LoVo (cell line): ENCODE measurements at regions not wholly inside any gene's neighbourhood (a gene's known extent, or its start where the extent isn't known, plus 50 kb on each side); places are given as distances from the start of the nearest gene placed in this dataset.
"Not testable (repeated sequence)": the region's sequence is repeated elsewhere in the genome, so short reads cannot be mapped to it uniquely, and the experiment has no call there.

Source experiments
- DNase-seq: peaks from one replicate; pipeline ENCODE4 v3.0.0-alpha.2; 2016; ENCODE audit warnings: low spot score

DNA sequence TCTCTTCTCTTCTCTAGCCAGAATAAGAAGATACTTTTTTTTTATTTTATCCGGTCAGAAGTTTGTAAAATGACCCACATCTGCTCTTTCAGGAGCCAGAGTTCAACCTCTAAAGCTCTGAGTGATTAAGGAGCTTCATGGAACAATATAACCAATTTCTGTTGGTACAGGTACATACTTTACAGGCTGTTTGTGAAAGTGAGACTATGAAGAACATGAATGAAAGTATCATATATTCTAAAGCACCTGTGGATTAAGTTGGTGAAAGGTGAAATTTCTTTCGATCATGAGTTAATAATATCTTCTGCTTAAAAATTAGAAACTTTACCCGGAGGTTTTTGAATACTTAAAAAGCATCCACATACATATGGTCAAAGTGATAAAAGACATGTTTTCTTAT, 65.2 kb downstream of the DMRT2 start:
- no peak for DNase-seq

DNA sequence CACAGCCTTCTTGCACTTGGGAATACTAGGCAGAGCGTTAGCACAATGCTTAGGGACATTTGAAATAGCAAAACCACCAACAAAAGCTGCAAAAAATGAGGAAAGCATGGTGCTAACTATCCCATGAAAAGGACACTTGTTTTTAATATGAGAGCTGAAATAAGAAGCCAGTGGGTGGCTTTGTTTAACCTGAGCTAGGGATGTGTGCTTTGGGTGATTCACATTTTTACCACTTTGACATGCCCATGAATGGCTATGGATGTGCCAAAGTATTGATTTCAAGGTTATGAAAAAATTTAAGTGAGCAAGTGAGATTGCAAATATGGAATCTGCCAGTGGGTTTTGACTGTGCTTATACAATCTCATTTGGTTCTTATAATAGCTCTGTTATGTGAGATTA, 67.3 kb downstream of the DMRT2 start:
- DNase-seq: no peak

DNA sequence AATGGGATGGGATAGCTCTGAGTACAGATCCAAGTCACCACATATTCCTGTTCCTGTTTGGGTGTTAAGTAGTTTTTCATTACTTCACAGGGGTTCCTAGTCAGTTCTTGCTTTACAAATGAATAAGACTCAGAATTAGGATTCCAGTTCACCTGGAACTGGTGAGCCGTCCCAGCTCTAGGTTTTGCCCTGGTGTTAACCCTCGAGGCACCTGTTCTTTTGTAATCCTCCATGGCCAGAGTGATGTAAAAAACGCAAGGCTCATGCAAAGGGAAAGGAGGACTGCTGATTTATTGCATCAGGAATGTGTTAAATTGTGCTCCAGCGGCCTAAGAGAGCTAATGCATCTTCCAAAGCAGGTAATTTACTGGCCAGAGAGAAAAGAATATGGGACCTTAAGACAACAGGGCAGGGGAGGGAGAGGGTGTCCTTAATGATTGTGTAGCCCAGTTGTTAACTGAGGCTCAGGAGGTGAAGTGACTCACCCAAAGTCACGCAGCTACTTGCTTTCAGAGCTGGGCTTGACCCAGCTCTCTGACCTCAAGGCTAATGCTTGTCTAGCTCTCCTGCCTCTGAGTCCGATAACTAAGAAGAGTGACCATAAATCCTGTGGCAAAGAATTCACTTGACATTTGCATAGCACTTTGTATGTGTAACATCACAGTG, 70.5 kb downstream of the DMRT2 start:
- DNase-seq: no peak

DNA sequence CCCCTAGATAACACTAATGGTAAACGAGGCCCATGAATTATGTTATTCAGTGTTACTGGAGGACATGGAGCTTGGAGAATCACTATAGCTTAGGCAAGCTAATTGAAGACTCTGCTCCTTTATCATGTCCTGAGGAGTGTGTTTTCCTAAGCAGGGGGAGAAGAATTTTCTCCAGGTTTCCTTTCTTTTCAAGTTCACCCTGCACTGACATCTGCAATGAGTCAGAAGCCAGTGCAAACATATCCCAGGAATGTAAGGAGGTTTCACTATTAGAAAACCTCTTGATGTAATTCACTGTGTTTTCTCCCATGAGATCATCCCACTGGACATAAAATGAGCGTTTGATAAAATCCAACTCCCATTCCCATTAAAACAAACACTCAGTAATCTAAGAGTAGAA, 75.6 kb downstream of the DMRT2 start:
- no peak for DNase-seq

DNA sequence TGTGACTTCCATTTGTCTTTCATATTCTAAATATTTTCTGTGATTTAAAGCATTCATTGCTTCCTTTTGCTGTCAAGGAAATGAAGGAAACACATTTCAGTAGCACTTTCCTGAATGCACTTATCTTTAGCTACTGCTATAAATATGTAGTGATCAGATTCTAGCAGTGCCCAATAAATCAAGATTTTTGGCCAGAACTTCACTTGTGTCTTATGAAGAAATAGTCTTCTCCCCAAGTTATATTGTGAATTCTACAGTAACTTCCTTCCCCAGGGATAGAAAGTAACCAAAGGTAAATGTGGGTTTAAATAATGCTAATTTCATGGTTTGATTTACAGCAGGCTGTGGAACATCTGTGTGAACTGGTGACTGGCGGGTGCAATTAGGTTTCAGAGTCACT, 77.9 kb downstream of the DMRT2 start:
- no peak for DNase-seq

DNA sequence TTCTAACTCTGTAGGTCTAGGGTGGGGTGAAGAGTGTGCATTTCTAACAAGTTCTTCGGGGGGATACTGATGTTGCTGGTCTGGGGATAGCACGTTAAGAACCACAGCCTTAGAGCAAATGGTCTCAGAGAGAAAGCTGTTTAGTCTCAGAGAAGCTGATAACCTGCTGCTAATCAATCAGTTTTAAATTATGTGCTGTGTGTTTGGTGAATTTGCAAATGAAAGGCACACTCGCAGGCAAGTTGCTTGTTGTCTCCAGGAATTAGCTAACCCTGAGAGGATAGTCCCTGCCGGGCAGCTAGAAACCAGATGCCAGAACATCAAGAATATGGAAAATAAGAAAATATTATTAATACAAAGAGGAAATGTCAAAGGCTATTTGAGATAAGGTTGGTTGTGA, 79.2 kb downstream of the DMRT2 start:
- DNase-seq: no peak

DNA sequence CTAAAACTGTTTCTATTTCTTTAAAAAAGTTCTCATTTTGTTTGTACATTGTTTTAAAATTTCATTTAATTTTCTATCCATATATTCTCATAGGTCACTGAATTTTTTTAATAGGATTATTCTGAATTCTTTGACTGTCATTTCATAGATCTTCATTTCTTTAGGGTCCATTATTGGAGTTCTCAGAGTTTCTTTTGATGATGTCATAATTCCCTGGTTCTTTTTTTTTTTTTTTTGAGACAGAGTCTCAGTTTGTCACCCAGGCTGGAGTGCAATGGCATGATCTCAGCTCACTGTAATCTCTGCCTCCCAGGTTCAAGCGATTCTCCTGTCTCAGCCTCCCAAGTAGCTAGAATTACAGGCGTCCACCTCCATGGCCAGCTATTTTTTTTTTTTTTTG, 89.9 kb downstream of the DMRT2 start:
- DNase-seq: no peak

DNA sequence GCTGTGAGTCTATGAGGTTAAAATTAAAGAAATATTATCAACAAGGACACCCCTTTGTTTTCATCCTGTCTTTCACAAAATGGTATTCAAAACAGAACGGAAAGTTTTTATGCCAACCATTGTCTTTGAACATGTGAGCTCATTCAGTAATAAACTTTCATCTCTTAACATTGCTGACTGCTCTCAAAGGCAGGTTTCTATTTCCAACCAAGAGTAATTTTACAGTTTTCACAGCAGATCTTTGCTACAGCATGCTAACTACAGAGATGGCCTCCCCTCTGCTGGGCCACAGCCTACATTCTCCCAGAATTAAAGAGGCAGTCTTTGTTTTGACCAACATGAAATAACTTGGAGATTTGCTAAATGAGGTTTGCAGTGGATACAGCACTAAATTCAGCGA, 101.5 kb downstream of the DMRT2 start:
- DNase-seq: no peak

DNA sequence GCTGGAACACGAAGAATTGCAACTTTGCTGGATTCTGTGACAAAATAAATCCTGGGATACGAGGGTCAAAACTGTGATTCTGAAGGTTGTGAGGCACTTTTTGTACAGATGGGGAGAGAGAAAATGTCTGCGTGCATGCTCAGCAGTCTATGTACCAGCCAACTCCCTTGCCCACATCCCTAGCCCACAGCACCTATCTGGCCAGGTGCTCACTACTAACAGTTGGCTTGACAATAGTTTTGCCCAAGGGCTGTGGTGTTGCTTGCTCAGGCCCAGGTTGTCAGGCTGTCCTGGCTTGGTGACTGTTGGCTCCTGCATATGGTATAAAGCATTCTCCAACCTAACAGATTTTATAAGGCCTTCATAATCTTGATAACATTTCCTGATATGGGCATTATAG, 102.0 kb downstream of the DMRT2 start:
- no peak for DNase-seq

DNA sequence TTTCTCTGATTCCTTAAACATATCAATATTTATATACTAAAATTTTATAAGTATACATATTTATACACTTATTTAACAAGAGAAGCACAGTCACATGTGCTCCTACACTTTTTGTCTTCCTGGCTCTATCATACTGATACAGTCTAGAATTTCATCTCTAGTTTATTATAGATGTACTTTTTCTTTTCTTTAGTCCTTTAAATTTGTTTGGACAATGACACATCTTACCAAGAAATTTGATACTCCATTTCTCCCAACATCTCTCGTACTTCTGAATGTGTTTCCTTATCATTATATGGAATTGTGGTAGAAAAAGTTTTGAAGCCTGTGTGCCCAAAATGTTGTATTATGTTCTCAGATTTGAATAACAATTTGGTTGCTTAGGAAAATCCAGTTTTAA, 104.6 kb downstream of the DMRT2 start:
- DNase-seq: no peak

DNA sequence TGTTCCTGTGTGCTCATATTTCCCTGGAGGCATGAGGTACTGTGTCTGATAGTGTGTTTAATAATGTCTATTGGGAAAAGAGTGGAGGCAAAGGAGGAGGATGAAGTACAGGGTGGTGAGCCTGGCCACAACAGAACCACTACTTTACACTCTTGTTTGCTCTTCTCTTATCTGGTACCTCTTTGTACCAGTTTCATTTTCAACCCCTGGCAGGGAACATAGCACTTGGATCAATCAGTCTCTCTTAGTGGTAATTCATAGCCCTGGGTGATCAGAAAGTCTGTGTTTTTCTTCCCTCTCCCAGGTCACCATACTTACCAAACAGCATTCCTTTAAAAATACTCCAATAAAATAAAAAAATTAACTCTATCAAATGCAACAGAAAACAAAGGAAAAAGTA, 105.4 kb downstream of the DMRT2 start:
- no peak for DNase-seq

DNA sequence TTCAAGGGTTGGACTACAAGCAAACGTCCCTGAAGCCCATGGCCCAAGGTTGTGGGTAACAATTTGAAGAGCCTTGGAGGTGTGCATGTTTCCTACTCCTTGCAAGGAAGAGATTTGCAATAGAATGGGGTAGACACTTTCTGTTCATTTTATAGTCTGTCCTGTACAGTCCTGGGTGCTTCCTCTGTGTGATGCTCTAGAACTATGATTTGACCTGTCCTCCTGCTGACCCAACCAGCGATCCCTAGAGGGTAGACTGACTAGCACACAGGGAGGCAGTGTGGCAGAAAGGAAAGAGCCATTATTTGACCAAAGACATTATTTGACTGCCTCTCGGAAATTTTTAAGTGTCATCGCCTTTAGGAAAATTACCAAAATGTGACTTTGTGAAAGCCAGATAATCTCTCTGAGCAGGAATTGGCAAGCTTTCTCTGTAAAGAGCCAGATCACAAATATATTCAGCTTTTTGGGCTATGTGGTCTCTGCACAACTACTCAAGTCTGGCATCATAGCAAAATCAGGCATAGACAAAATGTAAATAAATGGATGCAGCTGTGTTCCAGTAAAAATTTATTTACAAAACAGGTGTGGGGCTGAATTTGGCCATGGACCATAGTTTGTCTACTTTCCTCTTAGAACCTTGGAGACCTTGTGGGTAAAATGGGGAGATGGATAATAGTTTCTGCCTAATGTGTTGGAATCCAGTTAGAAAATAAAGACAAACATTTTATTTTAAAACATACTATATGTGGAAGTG, 106.8 kb downstream of the DMRT2 start:
- no peak for DNase-seq

DNA sequence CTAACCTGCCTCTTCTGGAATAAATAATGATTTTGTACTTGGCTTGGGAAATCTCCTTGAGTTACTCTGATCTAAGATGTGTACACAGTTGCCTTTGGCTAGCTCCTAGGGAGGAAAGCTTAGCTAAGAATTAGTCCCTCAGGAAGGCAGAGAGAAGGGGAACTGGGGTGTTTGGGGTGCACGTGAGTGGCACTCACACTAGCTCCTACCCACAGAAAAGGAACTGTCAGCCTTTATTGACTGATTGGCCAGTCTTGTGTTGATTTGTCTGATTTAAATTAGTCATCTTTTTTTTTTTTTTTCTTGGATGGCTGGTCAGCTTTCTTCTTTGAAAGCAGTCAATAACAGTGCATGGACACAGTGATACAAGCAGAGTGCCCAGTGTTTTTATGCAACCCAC, 107.7 kb downstream of the DMRT2 start:
- no peak for DNase-seq

DNA sequence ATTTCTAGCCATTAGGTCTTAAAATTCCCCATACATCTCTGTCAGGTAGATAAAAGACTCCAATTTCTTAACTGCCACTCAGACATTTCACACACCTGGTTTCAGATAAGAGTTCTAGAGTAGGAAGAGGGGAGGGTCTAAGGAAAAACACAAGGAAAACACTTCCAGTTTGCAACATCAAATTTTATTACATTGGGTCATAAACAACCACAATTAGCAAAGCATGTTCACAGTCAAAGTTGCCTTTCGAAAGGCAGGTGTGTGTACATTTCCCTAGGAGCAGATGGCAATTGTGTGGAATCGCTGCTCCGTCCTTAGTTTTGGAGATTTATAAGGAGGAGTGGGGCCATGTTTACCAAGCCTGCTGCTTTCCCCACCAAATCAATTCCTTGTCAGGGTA, 120.8 kb downstream of the DMRT2 start:
- no peak for DNase-seq

DNA sequence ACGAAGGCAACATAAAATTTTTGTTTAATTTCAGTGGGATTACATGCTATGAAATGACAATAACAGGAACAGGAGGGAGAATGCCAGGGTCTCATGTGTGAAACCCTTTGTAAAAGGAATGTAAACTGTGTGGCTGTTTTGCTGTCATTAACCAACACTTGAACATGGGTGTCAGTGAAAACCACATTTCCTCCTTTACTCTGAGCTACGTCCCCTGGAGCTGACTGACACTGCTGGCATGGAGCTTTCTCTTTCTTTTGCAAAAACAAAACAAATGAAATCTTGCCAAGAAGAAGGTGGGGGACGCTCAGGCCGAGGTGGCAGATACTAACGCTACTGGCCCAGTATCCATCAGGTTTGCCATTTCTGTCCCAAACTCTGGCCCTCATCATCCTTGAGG, 121.4 kb downstream of the DMRT2 start:
- DNase-seq: no peak

DNA sequence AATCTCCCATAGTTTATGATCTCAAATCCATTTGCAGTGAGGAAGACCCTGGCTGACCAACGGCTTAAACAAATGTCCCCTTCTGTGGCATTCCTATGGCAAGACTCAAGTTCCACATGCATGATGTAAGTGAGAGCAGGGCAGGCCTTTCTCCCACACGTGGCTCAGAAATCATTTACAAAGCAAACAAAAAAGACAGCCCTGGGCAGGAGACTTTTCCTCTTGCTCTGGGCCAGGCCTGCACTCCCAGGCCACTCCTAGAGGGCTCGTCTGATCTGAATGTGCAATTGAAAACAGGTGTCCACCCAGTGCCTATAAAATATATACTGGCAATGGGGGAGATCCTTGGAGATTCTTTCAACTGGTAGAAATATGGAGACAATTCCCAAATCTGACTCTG, 123.1 kb downstream of the DMRT2 start:
- DNase-seq: no peak

DNA sequence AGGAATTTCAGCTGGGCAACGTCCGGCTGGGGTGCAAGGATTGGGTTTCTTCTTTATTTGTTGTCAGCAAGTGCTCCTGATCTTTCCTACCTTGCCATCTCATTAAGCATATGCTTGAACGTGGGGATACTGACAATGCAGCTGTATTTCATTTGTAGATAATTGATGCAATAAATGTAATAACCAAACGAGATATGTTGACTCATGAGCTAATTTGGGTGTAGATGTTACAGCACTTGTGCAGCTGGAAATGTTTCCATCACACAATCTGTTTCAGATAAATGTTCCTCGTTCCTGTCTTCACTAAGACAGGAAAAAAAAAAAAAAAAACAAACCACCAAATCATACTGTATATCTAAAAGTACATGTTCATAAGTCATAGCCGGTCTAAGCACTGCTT, 123.8 kb downstream of the DMRT2 start:
- no peak for DNase-seq

DNA sequence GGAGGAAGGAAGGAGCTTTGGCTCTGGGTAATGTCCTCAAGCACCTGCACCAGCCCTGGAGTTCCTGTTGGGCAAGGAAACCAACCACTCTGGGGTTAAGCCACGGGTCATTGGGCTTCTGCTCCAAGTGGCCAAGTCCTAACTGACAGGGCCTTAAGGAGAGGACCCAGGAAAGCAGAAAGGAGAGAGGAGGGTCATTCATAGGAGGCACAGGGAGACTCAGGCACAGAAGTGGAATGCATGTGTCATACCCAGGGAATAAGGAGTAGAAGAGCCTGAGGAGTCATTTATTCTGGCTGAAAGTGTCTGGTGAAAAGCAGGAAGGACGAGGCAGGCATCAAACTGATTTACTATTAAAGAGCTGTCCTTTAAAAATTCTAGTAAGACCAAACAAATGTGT, 129.2 kb downstream of the DMRT2 start:
- DNase-seq: no peak

DNA sequence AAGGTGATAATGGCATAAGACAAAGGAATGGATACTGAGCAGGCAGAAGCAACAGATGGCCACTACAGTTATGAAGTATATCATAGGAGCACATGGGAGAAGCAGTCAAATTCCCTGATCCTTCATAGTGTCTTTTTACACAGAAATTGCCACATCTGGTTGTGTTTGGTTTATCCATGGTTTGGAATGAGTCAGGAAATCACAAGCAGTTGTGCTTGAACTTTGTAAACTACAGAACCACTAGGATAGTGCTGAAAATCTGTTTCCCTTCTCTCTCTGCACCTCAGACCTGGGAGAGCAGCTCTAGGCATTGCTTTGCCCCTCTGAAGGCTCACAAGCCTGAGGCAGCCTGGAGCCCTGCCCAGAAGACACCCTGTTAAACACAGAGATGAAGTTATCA, 134.0 kb downstream of the DMRT2 start:
- no peak for DNase-seq

DNA sequence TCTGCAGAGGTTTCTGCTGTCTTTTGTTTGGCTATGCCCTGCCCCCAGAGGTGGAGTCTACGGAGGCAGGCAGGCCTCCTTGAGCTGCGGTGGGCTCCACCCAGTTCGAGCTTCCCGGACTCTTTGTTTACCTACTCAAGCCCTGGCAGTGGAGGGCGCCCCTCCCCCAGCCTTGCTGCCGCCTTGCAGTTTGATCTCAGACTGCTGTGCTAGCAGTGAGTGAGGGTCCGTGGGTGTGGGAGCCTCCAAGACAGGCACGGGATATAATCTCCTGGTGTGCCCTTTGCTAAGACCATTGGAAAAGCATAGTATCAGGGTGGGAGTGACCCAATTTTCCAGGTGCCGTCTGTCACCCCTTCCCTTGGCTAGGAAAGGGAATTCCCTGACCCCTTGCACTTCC, 137.0 kb downstream of the DMRT2 start:
- DNase-seq: not testable (repeated sequence)

DNA sequence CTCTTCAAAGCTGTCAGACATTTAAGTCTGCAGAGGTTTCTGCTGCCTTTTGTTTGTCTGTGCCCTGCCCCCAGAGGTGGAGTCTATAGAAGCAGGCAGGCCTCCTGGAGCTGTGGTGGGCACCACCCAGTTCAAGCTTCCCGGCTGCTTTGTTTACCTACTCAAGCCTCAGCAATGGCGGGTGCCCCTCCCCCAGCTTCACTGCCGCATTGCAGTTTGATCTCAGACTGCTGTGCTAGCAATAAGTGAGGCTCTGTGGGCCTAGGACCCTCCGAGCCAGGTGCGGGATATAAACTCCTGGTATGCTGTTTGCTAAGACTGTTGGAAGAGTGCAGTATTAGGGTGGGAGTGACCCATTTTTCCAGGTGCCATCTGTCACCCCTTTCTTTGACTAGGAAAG, 145.5 kb downstream of the DMRT2 start:
- not testable (repeated sequence) for DNase-seq

DNA sequence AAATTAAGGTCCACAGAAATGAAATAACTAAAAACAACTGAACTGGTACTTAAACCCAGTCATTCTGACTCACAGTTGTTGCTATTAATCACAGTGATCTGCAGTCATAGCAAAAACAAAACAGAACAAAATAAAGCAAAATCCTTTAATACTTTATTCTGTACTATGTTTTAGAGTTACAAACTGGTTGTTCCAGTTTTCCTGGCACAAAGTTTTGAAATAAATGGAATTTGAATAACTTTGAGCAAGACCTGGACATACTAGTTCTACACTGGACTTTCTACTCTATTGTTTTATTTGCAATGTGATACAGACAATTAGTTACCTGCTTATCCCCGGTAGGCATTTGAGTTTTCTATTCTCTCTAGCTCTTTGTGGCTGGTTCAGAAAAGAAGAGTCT, 147.9 kb downstream of the DMRT2 start:
- DNase-seq: no peak

DNA sequence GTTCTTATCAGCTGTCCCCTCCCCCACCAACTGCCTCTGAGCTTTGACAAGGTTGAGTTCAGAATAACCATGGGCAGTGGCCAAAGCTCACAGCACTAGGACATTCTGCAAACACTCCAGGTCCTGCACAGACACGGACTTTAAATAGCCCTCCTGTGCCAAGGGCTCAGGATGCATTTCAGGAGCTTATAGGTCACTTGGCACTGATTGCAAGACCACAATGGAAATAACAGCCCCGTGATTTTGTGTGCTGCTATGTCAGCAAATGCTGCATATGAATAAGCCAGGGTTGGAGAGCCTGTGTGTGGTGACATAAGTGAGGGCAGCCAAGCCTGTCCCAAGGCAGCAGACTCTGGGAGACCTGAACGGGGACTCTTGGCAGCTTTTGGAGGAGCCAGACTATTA, 150.7 kb downstream of the DMRT2 start:
- DNase-seq: no peak

DNA sequence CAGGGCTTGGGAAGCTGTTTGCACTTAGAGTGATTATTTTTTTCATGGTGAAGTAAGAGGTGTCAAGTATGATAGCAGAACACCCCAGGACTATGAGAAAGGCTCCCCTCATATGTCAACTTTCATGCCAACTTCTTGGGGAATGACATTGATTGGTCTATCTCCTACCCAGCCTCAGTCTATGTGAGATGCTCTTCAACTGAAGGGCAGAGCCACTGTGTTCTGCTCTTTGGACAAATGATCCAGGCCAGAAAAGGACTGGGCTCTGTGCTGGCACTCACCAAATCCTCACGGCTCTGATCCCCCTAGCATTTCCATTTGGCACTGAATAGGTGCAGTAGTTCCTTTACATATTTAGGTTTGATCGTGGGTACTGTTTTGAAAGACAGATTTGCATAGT, 151.1 kb downstream of the DMRT2 start:
- DNase-seq: no peak
